GM18517 (cell line): ENCODE measurements at regions not wholly inside any gene's neighbourhood (a gene's known extent, or its start where the extent isn't known, plus 50 kb on each side); places are given as distances from the start of the nearest gene placed in this dataset.

Experiments
- ATAC-seq: cut with Tn5 transposase; IDR thresholded peaks from one replicate; pipeline ENCODE4 v1.9.1; 2021; ENCODE audit warnings: mild to moderate bottlenecking, moderate library complexity; ENCODE audit not compliant: unreplicated experiment

DNA sequence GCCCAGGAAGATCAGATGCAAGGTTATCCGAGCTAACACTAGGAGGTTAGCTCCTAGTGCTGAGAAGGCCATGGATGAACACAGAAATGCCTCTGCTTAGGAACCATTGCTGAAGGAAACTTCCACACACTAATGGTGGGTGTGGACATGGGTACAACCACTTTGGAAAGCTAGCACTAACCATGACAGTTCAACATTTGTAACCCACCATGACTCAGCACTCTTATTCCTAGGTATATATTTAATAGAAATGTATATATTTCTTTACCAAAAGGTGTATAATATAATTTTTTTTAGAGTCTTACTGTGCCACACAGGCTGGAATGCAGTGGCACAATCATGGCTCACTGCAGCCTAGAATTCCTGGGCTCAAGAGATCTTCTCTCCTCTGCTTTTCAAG lies 85.3 kb upstream of the BTBD3 start:
- no peak for ATAC-seq

DNA sequence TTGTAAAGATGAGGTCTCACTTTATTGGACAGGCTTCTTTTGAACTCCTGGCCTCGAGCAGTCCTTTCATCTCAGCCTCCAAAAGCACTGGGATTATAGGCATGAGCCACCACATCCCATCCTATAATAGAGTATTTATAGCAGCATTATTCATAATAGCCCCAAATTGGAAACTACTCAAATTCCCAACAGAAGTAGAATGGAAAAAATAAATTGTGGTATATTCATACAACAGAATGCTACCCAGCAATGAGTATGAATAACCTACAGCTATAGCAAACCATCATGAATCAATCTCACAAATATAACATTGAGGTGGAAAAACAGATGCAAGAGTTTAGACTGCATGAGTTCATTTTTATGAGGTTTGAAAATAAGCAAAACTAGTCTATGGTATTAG lies 84.8 kb upstream of the BTBD3 start:
- ATAC-seq: no peak

DNA sequence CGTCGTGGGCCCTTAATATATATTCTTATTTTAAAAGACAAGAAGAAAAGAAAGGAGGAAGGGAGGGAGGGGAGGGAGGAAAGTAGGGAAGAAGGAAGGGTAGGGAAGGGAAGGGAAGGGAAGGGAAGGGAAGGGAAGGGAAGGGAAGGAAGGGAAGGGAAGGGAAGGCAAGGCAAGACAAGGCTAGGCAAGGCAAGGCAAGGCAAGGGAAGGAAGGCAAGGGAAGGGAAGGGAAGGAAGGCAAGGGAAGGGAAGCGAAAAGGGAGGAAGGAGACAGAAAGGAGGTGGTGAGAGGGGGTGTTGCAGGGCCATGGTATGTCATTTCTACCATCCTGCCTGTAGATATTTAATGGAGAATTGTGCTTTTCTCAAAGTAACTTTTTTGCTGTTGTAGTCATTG lies 83.9 kb upstream of the BTBD3 start:
- ATAC-seq: no peak

DNA sequence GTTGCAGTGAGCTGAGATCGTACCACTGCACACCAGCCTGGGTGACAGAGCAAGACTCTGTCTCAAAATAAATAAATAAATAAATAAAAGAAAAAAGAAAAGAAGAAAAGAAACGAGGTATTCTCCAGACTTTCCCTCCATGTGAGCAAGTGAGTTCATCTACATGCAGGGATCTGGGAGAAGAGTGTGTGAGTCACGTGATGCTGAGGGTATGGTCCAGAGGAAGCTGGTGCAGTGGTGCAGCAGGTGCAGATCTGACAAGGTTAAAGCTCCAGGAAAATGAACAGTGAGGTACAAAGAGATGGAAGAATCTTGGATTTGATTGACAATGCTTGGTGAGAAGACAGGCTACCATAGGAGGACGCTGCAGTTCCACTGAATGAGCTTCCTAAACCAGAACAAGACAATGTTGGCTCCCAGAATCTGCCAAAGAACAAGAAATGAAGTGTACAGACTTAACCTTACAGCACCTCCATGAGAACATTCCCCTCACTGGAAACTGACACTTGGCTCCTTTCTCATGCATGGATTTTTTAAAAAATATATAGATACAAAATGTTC lies 79.5 kb upstream of the BTBD3 start:
- ATAC-seq: no peak

DNA sequence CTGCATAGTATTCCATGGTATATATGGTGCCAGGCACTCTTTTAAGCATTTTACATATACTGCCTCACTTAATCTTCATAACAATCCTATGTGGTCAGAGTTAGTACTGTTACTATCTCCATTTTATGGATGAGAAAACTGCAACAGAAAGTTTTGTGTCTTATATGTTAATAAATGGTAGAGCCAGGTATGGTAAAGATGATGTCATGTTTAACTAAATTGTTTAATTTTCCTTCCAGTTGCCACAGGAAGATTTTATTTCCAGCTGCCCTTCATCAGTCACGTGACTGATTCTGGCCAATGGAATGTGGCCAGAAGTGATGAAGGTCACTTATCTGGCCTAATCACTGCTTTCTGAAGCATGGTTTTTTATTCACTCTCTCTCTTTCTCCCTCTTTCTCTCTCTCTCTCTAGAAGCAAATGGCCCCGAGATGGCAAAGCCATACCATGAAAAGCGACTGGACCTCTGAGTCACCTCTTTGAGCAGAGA lies 75.7 kb upstream of the BTBD3 start:
- ATAC-seq: no peak

DNA sequence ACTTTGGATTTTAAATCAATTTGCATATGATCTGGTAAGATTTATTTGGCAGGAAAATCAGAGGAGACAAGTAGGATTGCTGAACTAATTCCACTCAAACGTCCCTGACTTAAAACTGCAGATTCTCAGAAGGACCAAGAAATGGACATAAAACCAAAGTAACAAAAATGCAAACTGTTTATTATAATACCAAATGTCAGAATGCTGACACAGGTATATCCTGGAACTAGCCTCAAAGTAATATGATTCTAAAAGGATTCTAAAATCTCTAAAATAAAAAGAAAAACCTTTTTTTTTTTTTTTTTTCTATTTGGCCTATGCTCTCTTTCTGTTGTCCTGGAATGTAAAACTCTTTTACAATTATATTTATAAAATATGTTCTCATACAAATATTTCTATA lies 74.4 kb upstream of the BTBD3 start:
- ATAC-seq: no peak

DNA sequence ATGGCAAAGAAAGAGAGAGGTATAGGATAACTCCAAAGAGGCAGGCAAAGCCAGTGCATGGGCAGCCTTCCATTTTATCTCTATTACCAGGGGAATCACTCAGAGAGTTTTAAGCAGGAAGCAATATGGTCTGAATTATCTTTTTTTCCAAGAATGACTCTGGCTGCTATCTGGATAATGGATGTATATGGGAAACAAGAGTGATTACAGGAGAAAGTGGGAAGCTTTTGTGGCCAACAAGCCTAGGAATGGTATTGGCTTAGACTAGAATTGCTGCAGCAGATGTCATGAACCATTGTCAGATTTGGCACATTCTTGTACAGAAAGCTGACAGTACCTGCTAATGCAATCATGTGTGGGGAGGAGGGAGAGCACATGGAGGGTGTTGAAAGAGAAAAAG lies 73.0 kb upstream of the BTBD3 start:
- ATAC-seq: no peak

DNA sequence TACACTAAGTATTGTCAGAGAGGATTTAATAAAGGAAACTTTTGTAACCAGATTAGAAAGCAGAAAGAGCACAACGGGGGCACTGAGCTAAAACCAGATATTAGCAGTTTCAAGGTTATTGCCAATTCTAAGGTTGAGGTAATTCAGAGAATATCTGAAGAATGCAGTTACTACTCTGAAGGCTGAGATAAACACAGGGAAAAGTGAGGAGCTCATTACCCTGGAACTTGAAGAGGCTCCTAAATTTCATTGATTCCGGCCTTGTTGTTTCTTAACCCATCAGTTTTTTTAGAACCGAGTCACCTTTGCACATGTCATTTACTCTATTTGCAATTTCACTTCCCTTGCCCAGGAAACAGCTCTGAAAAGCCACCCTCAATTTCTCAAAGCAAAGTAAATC lies 72.4 kb upstream of the BTBD3 start:
- ATAC-seq: no peak

DNA sequence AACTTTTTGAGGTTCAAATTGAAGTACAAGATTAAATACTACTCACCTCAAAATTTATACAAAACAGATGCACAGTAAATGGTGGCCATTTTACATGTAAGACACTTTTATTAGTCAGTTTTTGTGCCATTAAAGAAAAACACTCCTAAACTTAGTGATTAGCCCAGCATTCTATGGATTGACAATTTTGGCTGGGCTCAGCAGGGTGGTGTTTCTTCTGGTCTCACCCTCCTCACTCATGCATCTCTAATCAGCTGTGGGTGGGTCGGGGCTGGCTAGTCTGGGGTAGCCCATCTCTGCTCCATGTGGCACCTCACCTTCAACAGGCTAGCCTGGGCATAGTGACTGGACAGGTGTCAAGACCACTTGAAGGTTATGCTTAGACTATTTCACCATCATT lies 71.6 kb upstream of the BTBD3 start:
- no peak for ATAC-seq

DNA sequence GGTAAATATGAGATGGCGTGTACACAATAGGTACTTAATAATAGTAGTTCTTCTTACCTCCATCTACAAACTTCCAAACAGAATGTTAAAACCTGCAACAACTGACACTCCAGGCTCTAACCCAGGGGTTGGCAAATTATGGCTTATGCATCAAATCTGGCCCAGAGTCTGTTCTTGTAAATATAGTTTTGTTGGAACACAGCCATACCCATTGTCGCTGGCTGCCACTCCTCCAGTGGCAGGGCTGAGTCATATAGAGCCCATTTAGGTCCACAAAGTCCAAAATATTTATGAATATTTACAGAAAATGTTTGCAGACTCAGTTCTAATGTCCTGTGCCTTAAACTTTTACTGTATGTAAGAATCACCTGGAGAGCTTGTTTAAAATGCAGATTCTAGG lies 69.9 kb upstream of the BTBD3 start:
- ATAC-seq: no peak

DNA sequence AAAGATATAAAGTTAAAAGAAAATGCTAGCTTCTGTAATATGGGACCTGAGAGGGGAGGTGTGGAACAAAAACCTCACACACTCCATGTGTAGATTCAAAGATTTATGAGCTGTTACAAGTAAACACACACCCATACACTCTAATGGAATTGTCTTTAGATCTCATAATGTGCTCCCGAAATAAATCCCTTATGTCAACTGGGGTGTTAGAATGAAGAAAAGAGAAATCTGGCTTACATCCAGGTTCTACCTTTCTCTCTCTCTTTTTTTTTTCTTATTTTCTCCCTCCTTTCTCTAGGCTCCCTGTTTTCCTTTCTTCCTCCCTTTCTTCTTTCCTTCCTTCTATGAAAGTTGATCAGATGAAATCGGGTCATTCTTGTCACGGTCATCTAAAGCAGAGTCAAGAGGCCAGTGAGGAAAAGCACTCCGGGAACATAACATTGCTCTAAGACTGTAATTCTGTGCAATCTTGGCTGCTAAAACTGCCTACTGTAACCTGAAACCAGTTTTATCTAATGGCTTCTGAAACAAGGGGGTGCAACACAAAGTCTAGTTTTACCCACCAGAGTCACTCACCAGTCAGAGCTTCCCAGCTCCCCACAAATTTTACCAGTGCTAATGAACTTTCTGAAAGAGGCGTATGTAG lies 68.3 kb upstream of the BTBD3 start:
- no peak for ATAC-seq

DNA sequence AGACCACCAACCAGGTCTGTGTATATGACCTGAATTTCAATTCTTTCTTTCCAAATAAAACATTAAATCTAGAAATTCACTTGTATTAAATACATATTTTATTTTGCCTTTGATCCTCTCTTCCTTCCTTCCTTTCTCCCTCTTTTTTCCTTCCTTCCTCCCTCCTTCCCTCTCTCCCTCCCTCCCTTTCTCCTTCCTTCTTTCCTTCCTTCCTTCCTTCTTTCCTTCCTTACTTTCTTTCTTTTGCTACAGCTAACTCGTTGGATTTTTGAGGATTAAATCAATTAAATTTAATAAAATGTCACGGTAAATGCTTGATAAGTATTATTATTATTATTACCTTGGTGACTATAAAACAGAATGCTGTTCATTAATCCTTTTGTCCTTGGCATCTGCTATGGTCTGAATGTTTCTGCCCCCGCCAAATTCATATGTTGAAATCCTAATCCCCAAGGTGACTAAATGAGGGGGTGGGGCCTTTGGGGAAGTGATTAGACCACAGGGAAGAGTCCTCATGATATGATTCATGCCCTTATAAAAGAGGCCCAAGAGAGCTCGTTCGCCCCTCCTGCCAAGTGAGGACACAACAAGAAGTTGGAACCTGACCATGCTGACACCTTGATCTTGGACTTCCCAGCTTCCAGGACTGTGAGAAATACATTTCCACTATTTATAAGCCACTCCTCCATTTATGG lies 67.6 kb upstream of the BTBD3 start:
- ATAC-seq: no peak

DNA sequence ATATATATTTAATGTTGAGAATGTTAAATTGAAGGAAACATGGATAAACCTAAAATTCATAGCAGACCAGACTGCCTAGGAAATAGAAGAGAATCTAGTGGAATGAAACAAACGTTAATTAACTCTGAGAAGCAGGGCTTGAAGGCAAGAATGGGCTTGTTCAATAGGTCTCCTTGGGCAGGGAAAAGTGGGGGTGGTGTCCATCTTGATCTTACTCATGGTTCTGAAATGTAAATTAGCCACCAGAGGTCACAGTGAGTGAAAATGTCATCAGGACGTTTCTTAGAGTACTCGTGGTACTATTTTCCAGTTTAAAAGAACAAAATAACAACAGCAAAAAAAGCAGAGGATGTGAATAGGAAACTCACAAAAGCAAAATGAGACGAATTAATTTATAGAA lies 66.8 kb upstream of the BTBD3 start:
- ATAC-seq: no peak

DNA sequence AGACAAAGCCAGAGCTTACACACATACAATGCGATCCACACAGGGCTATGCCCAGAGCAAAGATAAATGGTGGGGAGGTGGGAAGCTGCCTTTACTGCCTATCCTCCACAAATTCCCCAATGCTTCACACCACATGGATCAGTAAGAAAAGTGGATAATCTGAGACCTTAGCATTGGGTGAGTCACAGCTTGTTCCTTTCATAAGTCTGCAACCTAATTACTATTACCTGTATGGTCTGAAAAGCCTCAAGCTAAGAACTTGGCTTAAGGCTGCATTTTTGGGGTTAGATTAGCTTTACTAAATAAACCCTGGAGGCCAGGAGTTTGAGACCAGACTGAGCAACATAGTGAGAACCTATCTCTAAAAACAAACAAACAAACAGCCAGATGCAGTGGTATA lies 66.0 kb upstream of the BTBD3 start:
- no peak for ATAC-seq

DNA sequence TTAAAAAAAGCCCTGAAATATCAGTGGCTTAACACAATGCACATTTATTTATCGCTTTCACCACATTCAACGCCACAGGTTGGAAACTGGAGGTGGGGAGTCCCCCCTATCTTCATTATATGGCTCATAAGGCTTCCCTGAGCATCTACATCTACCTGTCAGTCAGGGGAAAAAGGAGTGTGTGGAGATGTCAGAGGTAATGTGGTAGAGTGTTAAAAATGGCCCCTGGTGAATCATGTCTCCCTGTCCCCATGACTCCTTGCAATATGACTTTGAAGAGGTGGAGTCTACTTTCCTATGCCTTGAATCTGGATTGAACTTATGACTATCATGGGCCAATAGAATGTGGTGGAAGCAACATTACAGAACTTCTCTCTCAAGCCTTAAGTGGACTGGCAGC lies 65.5 kb upstream of the BTBD3 start:
- no peak for ATAC-seq

DNA sequence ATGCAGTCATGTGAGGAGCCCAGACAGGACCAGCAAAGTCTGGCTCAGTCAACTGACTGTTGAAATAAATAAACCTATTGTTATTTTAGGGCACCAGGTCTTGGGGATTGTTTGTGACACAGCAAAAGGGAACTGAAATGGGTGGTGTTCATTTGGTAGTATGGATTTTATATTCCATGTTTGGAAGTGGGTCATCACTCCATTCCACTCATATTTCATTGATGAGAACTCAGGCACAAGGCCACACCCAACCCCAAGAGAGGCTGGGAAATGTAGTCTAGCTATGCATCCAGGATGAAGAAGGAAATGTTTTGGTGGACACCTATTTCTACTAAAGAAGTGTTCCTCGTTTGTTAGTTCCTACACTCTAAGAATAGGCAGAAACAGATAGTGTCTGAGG lies 64.9 kb upstream of the BTBD3 start:
- ATAC-seq: no peak

DNA sequence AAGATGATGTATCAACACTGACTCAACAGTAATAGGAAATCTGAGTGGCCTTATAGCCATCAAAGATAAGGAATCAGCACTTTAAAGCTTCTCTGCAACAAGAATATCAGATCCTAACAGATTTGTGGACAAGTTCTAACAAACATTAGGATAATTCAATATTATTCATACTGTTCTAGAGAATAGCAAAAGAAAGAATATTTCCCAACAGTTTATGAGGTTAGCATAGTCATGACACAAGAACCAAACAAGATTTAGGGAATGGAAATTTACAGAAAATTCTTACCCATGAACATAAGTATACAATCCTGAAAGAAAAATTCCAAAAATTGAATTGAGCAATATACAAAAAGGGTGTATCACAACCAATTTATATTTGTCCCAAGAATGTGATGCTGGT lies 64.3 kb upstream of the BTBD3 start:
- ATAC-seq: no peak

DNA sequence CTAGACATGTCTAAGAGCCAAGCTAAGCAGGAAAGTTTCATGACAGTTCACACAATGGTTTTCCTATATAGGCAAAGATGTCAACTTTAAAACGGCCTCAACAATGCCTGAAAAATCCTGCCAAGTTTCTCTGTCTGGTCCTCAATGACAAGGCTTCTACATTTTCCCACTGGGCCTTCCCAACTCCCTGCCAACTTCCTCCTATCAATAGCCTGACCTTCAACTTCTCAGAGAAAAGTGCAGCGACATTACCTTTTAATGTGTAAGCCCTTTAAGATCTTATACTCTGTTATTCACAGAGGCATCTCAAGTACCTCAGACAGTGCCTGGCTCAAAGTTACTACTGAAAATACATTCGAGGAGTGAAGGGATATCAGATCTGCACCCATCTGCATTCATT lies 56.2 kb upstream of the BTBD3 start:
- no peak for ATAC-seq

DNA sequence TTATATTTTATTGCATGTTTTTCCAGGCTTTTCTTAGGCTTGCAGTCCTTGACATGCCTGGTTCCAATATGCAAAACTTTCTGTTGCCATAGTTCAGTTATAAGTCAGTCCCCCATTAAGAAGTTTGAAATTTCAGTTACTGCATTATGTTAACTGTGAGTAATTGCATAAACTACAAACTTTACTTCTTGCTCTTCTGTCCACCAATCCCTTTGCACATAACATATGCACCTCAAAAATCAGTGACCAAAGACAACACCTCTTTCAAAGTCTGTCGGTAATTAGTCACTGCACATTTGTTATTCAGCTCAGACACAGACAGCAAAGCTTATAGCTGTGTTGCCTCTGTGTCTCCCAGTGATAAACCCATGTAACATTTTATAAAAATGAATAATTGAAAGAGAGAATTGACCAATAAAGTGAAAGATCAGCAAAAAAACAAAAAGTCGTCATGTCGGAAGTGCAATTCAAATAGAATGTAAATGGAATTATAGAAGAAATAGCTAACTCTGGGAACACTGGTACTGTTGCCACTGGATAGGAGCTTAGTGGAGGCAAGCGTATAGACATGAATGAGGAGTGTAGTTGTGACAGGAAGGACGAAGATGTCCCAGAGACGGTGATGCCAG lies 50.3 kb upstream of the BTBD3 start:
- no peak for ATAC-seq
